DMS79 treated with DMSO at 0.1 percent for 48 hours (cell line): ENCODE measurements at regions not wholly inside any gene's neighbourhood (a gene's known extent, or its start where the extent isn't known, plus 50 kb on each side); places are given as distances from the start of the nearest gene placed in this dataset.
"Not testable (repeated sequence)": the region's sequence is repeated elsewhere in the genome, so short reads cannot be mapped to it uniquely, and the experiment has no call there.

Experiments
- DNase-seq: peaks from one replicate; lab custom pipeline; 2025; lab: John Stamatoyannopoulos, UW

GRCh38 chr16:85514598-85515318 lies 98.4 kb upstream of the GSE1 start:
- DNase-seq = no peak

- no peak for DNase-seq
Measured at GRCh38 chr16:85515319-85515745, 97.8 kb upstream of the GSE1 start.

GRCh38 chr16:85515830-85516397 lies 97.2 kb upstream of the GSE1 start:
- peak; percentile 22 for DNase-seq

- DNase-seq = no peak
Measured at GRCh38 chr16:85517154-85517553, 96.0 kb upstream of the GSE1 start.

- DNase-seq = no peak
Measured at GRCh38 chr16:85517563-85518179, 95.5 kb upstream of the GSE1 start.

- no peak for DNase-seq
Measured at GRCh38 chr16:85518398-85519049, 94.6 kb upstream of the GSE1 start.

GRCh38 chr16:85519050-85519440 lies 94.1 kb upstream of the GSE1 start:
- not testable (repeated sequence) for DNase-seq

GRCh38 chr16:85519540-85520231 lies 93.4 kb upstream of the GSE1 start:
- no peak for DNase-seq

- DNase-seq = peak; percentile 39
Measured at GRCh38 chr16:85520853-85521521, 92.1 kb upstream of the GSE1 start.

- DNase-seq = peak; percentile 70
Measured at GRCh38 chr16:85521552-85522307, 91.4 kb upstream of the GSE1 start.

GRCh38 chr16:85522308-85522841 lies 90.7 kb upstream of the GSE1 start:
- DNase-seq = no peak

- DNase-seq = peak; percentile 39
Measured at GRCh38 chr16:85522842-85523601, 90.1 kb upstream of the GSE1 start.

- DNase-seq = peak; percentile 59
Measured at GRCh38 chr16:85523602-85524364, 89.3 kb upstream of the GSE1 start.

GRCh38 chr16:85524365-85524629 lies 88.8 kb upstream of the GSE1 start:
- DNase-seq = no peak

- DNase-seq = peak; percentile 16
Measured at GRCh38 chr16:85524630-85525419, 88.3 kb upstream of the GSE1 start.

GRCh38 chr16:85525420-85526184 lies 87.5 kb upstream of the GSE1 start:
- no peak for DNase-seq

- no peak for DNase-seq
Measured at GRCh38 chr16:85526185-85526974, 86.7 kb upstream of the GSE1 start.
